ENCODE measurements at regions not wholly inside any gene's neighbourhood (a gene's known extent, or its start where the extent isn't known, plus 50 kb on each side); places are given as distances from the start of the nearest gene placed in this dataset.

DNA sequence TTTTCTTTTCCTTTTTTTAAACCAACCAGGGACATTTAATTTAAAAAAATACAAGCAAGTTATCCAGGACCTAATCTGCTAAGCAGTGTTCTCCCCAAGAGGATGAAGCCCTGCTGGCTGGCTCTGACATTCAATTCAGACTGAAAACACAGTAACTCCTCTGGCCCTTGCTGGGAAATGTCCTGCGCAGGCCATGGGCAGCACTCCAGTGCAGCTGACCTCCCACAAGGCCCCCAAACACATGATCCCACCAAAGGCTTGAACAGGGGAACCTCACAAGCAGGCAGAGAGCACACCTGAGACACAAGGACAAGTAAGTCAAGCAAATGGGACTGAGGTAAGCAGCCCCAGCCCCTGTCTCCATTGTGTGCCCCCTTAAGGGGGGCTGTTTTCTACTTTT lies 56.9 kb upstream of the FHIP2A start:
- H3K9me3 ChIP-seq, result no peaks in the 10 kb centered on the region
- TF ChIP-seq, protein P1, sequence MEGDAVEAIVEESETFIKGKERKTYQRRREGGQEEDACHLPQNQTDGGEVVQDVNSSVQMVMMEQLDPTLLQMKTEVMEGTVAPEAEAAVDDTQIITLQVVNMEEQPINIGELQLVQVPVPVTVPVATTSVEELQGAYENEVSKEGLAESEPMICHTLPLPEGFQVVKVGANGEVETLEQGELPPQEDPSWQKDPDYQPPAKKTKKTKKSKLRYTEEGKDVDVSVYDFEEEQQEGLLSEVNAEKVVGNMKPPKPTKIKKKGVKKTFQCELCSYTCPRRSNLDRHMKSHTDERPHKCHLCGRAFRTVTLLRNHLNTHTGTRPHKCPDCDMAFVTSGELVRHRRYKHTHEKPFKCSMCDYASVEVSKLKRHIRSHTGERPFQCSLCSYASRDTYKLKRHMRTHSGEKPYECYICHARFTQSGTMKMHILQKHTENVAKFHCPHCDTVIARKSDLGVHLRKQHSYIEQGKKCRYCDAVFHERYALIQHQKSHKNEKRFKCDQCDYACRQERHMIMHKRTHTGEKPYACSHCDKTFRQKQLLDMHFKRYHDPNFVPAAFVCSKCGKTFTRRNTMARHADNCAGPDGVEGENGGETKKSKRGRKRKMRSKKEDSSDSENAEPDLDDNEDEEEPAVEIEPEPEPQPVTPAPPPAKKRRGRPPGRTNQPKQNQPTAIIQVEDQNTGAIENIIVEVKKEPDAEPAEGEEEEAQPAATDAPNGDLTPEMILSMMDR (IDR thresholded peaks at IDR 0.05), result no peak
- H3K4me1 ChIP-seq, result peaks cover 0 to 72% (median 30%) of the 10 kb centered on the region in 12 donors
- 0 to 64% (median 45%) methylated on average over 1 of the region's 1 CpG for WGBS, 4 donors
- peaks cover 0 to 22% (median 0%) of the 10 kb centered on the region in 9 donors for H3K27me3 ChIP-seq
- H3K27ac ChIP-seq, result peak overlapping the region in 7 of 12 donors; percentile 3 to 46 (median 36)
- H3K36me3 ChIP-seq, result no peaks in the 10 kb centered on the region
- ATAC-seq, result no peak
- intact Hi-C loops (cut with DNase I), result loop anchor here in 8 of 10 donors (5.0 to 10.0 kb wide), 6 partner anchors 42 to 212 kb away; no protein-coding TSS in a partner anchor
- no peak for DNase-seq
- peak overlapping the region in 1 of 12 donors; percentile 7 for H3K4me3 ChIP-seq

DNA sequence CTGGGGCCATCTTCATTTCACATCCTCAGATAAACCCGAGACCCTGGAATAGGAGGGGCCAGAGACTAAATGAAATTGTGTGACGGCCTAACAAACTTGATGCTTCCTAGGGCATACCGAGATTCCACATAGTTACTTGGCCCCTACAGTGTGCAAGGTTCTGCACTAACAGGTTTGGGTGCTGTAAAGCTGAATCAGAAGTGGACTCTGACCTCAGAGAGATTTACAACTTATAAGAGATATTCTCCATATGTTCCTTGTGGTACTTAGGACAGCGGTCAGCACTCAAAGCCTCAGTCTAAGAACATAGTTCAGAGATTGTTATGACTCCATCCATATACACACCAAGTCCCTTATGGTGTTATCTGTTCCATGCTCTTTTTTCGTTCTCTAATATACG lies 55.1 kb upstream of the FHIP2A start:
- TF ChIP-seq, protein P1 (IDR thresholded peaks at IDR 0.05), result no peak
- no peak for TF ChIP-seq POLR2A (IDR thresholded peaks at IDR 0.05)
- 29 to 37% (median 33%) methylated on average over 6 of the region's 6 CpGs for WGBS, 4 donors
- no peaks in the 10 kb centered on the region for H3K36me3 ChIP-seq
- peaks cover 0 to 56% (median 19%) of the 10 kb centered on the region in 12 donors for H3K4me1 ChIP-seq
- peak overlapping the region in 8 of 12 donors; percentile 86 to 95 (median 93) for H3K27ac ChIP-seq
- H3K27me3 ChIP-seq, result peaks cover 0 to 22% (median 0%) of the 10 kb centered on the region in 9 donors
- ATAC-seq, result peak in 3 of 4 donors; percentile 17 to 21 (median 18)
- H3K4me3 ChIP-seq, result peak overlapping the region; percentile 73 to 97 (median 86)
- intact Hi-C loops (cut with DNase I), result loop anchor here in 6 of 10 donors (5.0 to 10.0 kb wide), 5 partner anchors 49 to 214 kb away; no protein-coding TSS in a partner anchor
- no peak for DNase-seq
- no peaks in the 10 kb centered on the region for H3K9me3 ChIP-seq

DNA sequence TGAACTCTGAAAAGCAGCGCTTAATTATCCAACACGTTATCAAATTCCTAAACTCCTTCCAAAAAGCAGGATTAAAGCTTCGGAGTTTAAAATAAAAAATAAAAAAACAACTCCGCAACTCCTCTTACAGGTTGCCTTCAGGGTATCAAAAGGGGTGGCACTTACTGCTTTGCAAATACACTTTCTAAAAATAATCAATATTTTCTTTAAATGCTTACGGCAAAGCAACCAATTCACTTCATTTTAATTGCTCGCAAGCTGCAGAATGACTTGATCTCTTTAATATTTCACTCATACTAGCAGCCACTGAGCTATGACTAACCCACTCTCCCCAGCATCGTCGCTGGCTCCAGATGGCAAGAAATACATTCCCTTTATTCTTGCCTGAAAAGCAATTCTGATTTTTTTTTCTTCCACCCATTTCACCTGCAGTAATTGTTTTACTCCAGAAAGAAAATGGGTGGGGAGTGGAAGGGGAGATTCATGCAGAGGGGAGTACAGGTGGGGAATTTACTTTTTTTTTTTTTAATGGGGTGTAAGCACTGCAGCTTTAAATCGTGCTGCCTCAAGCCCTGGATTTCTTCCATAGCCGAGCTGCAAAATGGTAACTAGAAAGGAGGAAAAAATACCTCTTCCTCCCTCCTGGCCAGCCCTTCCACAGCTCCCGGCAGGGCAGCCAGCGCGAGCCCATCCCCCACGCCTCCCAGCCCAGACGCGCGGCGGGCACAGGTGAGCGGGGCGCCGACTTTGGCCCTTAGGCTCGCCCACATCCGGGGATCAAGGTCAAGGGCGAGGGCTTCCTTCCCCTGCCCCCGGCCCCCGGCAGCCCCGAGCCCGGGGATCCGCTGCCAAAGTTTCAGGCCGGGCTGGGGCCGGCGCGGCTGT lies 54.2 kb upstream of the FHIP2A start:
- Histone ChIP-seq H3K9me3 (no peaks in the 10 kb centered on the region), H3K36me3 (no peaks in the 10 kb centered on the region), H3K27ac (peak overlapping the region; percentile 79 to 95 (median 92)), H3K4me1 (peaks cover 0 to 50% (median 18%) of the 10 kb centered on the region in 12 donors), H3K4me3 (peak overlapping the region; percentile 73 to 97 (median 86)), H3K27me3 (peaks cover 0 to 22% (median 0%) of the 10 kb centered on the region in 9 donors)
- DNase-seq (peak; percentile 47 to 68 (median 52)), ATAC-seq (peak in 3 of 4 donors; percentile 77 to 78 (median 77))
- 4 to 7% (median 6%) methylated on average over 19 to 33 of the region's 33 CpGs for WGBS, 4 donors
- intact Hi-C loops (cut with DNase I), result loop anchor here in 6 of 10 donors (5.0 to 10.0 kb wide), 5 partner anchors 50 to 215 kb away; no protein-coding TSS in a partner anchor
- TF ChIP-seq, protein P1 (IDR thresholded peaks at IDR 0.05), result no peak
- no peak for TF ChIP-seq POLR2A (IDR thresholded peaks at IDR 0.05)

All from heart left ventricle (tissue), 16 donors.